ENCODE measurements at regions not wholly inside any gene's neighbourhood (a gene's known extent, or its start where the extent isn't known, plus 50 kb on each side); places are given as distances from the start of the nearest gene placed in this dataset.

DNA sequence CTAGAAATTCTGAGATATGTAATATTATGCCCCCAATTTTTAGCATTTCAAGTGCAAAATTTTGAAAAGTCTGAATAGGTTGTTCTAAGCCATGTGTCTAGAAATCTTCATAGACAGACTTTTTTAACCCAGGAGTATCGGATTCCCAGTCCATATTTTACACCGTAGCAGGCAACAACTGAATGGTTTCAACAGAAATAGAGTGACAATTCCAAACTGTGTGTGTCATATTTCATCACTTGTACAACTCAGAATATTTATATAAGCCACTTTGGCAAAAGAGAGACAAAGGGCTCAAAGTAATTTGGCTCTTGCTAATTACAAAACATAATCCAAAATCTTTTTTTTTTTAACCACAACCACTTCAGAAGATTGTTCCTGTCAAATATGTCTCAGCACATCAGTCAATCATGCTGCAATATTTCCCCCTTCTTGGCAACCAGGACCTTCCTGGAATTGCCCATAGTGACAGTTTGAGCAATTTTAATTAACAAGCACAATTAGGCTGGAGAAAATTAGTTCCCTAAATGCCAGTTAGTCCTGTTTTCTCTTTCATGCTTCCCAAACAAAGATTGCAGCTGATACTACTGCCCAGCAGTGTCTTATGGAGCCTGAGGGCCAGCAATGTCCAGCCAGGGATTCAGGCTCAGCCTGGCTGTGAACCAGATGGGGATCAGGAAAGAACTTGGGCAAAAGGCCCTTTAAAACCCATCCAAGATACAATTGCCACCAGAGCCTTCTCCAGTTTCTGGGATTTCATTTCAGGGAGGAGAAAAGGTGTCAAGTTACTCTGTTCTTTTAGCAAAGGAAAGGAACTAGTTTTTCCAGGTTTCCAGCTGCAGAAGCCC lies 533.3 kb upstream of the GHITM start:
- ChIA-PET POLR2A (no interaction called here), CTCF (no interaction called here)
- no peak for DNase-seq (ENCODE audit: extremely low spot score)
- TF ChIP-seq, protein P1, sequence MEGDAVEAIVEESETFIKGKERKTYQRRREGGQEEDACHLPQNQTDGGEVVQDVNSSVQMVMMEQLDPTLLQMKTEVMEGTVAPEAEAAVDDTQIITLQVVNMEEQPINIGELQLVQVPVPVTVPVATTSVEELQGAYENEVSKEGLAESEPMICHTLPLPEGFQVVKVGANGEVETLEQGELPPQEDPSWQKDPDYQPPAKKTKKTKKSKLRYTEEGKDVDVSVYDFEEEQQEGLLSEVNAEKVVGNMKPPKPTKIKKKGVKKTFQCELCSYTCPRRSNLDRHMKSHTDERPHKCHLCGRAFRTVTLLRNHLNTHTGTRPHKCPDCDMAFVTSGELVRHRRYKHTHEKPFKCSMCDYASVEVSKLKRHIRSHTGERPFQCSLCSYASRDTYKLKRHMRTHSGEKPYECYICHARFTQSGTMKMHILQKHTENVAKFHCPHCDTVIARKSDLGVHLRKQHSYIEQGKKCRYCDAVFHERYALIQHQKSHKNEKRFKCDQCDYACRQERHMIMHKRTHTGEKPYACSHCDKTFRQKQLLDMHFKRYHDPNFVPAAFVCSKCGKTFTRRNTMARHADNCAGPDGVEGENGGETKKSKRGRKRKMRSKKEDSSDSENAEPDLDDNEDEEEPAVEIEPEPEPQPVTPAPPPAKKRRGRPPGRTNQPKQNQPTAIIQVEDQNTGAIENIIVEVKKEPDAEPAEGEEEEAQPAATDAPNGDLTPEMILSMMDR (IDR thresholded peaks at IDR 0.05; ENCODE audit: control extremely low read depth, extremely low read depth, low read depth, missing control alignments), result no peak

DNA sequence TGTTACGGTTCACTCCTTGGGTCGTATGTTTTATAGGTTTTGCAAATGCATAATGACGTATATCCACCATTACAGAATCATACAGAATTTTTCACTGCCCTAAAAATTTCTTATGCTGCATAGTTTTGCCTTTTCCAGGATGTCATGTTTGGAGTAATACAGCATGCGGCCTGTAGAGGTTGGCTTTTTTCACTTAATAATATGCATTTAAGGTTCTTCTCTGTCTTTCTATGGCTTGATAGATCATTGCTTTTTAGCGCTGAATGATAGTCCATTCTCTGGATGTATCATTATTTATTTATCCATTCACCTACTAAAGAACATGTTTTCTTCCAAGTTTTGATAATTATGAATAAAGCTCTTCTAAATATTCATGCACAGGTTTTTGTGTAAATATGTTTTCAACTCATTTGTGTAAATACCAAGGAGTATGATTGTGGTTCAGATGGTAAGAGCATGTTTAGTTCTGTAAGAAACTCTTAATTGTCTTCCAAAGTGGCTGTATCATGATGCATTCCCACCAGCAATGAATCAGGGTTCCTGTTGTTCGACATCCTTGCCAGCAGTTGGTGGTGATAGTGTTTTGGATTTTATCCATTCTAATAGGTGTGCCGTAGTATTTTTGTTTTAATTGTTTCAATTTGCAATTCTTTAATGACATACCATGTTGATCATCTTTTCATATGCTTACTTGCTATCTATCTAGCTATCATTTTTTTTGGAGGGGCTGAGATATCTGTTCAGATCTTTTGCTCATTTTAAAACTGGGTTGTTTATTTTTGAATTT lies 531.2 kb upstream of the GHITM start:
- ChIA-PET CTCF (interaction anchor here (1.0 kb wide), 1 partner anchor 64 kb away, joined by 3 read pairs; no protein-coding TSS in a partner anchor), POLR2A (no interaction called here)
- TF ChIP-seq, protein P1 (IDR thresholded peaks at IDR 0.05; ENCODE audit: control extremely low read depth, extremely low read depth, low read depth, missing control alignments), result no peak
- DNase-seq (ENCODE audit: extremely low spot score), result no peak

DNA sequence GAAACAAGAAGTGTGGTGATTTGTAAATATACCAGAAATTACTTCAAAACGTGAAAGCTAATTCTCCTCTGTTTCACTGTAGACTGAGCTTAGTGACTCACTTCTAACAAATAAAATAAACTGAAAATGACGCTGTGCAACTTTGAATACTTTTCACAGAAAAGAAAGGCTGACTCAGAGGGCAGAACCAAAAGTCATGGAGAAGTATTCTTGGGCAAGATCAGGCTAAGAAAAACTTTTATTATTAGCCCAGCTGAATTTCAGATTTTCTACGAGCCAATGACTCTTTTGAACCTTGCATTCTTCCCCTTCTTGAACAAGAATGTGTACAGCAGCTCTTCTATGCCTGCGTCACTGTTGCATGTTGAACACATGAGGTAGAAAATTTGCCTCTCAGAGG lies 527.3 kb upstream of the GHITM start:
- POLR2A ChIA-PET, result no interaction called here
- no peak for DNase-seq (ENCODE audit: extremely low spot score)
- TF ChIP-seq, protein P1 (IDR thresholded peaks at IDR 0.05; ENCODE audit: control extremely low read depth, extremely low read depth, low read depth, missing control alignments), result no peak
- CTCF ChIA-PET, result interaction anchor here (0.9 kb wide), 1 partner anchor 12 kb away, joined by 3 read pairs; no protein-coding TSS in a partner anchor

DNA sequence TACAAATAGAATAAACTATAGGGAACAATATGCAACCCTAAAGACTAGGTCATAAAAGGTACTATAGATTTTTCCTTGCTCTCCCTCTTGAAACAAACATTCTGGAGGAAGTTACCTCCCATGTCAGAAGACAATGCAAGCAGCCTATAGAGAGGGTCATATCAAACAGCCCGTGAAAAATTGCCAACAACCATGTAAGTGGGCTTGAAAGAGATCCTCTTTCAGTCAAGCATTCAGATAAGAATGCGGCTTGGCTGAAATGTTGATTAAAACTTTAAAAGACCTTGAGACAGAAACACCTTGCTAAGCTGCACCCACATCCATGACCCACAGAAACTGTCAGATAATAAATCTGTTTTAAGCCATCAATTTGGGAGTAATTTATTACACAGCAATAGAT lies 526.6 kb upstream of the GHITM start:
- POLR2A ChIA-PET, result no interaction called here
- no peak for DNase-seq (ENCODE audit: extremely low spot score)
- CTCF ChIA-PET, result interaction anchor here (1.4 kb wide), 1 partner anchor 50 kb away, joined by 4 read pairs; no protein-coding TSS in a partner anchor
- TF ChIP-seq, protein P1 (IDR thresholded peaks at IDR 0.05; ENCODE audit: control extremely low read depth, extremely low read depth, low read depth, missing control alignments), result no peak

DNA sequence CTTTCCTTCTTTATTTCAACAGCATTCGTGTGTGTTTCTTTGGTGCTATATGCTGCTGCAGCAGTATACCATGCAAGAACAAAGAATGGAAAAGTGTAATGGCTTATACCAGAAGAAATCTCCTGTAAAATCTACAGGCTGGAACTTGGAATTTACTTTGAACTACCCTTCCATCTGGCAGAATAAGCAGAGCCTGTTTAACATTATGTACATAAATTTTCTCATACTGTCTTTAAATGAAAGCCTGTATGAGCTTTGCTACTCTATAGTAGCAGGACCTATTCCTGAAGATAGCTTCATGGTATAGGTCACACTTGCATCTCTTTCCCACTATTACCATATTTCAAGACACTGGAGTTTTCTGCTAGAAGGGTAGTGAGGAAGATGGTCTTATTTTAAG lies 522.1 kb upstream of the GHITM start:
- ChIA-PET POLR2A (no interaction called here), CTCF (no interaction called here)
- TF ChIP-seq, protein P1 (IDR thresholded peaks at IDR 0.05; ENCODE audit: control extremely low read depth, extremely low read depth, low read depth, missing control alignments), result no peak

DNA sequence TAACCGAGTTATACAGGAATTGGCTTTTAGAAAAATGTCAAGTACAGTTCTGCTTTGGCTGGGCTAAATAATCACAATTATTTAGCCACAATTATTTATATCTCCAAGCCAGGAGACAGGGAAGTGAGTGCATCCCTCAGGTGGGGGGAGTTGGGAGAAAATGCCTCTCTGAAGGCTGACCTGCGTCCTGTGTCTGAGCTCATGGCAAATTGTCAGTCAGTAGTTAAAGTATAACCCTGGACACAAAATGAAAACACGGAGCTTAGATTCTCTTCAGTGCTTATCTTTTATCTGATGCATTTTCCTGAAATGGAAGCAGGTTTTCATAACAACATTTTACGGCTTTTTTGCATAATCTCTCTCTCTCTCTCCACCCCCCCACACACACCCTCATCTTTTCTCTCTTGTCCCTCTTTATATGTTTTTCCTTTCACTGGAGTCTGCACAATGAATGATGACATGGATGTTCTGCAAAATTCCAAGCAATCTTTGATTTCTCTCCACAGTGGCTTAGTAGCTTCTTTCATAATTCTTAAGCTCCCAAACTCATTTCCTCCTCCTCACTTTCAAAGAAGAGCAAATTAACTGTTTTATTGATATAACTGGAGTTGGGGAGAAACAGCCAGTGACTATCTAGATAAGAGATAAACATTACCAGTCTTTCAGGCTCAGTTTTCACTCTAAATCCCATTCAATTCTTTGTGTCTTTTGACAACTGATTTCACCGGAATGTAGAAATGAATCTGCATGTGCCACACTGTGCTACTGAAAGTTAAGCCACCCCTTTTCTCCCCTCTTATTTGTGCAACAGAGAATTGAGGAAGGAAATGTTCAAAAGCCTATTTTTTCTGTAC lies 521.4 kb upstream of the GHITM start:
- CTCF ChIA-PET, result interaction anchor here (0.9 to 1.5 kb wide), 3 partner anchors 13 to 57 kb away, joined by 3 read pairs; no protein-coding TSS in a partner anchor
- POLR2A ChIA-PET, result no interaction called here
- TF ChIP-seq, protein P1 (IDR thresholded peaks at IDR 0.05; ENCODE audit: control extremely low read depth, extremely low read depth, low read depth, missing control alignments), result no peak
- DNase-seq (ENCODE audit: extremely low spot score), result no peak

More for the DNA sequence above, 522.1 kb upstream of the GHITM start:
- DNase-seq (ENCODE audit: extremely low spot score), result no peak

Measured in GM10248 (cell line).